Sigmoid colon (tissue), 6 donors: ENCODE measurements at regions not wholly inside any gene's neighbourhood (a gene's known extent, or its start where the extent isn't known, plus 50 kb on each side); places are given as distances from the start of the nearest gene placed in this dataset.

Source experiments
- DNase-seq: peaks from one replicate; pipeline ENCODE4 v3.0.0-alpha.2; 2019
- H3K27ac ChIP-seq, 4 donors: fragments of 200-600 bp; sonication (generic); one replicate each; pipeline ENCODE4 v1.5.1; 2016 to 2019; ENCODE audit warnings: mild to moderate bottlenecking in 1 of 4
- H3K27me3 ChIP-seq, 3 donors: fragments of 200-600 bp; sonication (generic); one replicate each; pipeline ENCODE4 v1.5.1; 2019; ENCODE audit warnings: mild to moderate bottlenecking in 1 of 3
- H3K36me3 ChIP-seq, 4 donors: fragments of 200-600 bp; sonication (generic); one replicate each; pipeline ENCODE4 v1.5.1; 2016 to 2019
- H3K4me1 ChIP-seq, 4 donors: fragments of 200-600 bp; sonication (generic); one replicate each; pipeline ENCODE4 v1.5.1; 2017 to 2019
- H3K4me3 ChIP-seq, 4 donors: fragments of 200-600 bp; sonication (generic); one replicate each; pipeline ENCODE4 v1.5.1; 2017 to 2019; ENCODE audit warnings: mild to moderate bottlenecking in 2 of 4, moderate library complexity in 1 of 4
- H3K9me3 ChIP-seq, 4 donors: fragments of 200-600 bp in 3 of 4; sonication (generic) in 3 of 4; one replicate each; pipeline versions ENCODE4 v1.5.1 to v1.6.1; 2013 to 2019
- CTCF ChIP-seq, 4 experiments: fragments of 450-650 bp in 3 of 4; fragments of 200-600 bp in 1 of 4; IDR thresholded peaks; one replicate each; pipeline ENCODE4 v1.5.1; 2016 to 2019; ENCODE audit warnings: antibody characterized with exemption in 4 of 4, mild to moderate bottlenecking in 3 of 4, moderate library complexity in 2 of 4
- EP300 ChIP-seq, 4 donors: sonication (generic); formaldehyde crosslinking; IDR thresholded peaks; one replicate each; pipeline ENCODE4 v1.6.1; 2017; ENCODE audit warnings: antibody characterized with exemption in 4 of 4
- POLR2A ChIP-seq, 2 donors: fragments of 450-650 bp; IDR thresholded peaks; one replicate each; pipeline ENCODE4 v1.6.1; 2016; ENCODE audit warnings: antibody characterized with exemption in 2 of 2, mild to moderate bottlenecking in 2 of 2, moderate library complexity in 2 of 2
- POLR2AphosphoS5 ChIP-seq, 4 donors: sonication (generic); formaldehyde crosslinking; IDR thresholded peaks; one replicate each; pipeline ENCODE4 v1.6.1; 2017; ENCODE audit warnings: antibody characterized with exemption in 4 of 4
- WGBS, 2 donors: extraction: QIAGEN DNeasy Blood & Tissue Kit; methylation state at CpG; one replicate each; pipeline ENCODE4 v1.1.7; 2013; 5-methylcytosine and 5-hydroxymethylcytosine counted together
- intact Hi-C: fragments of 100-400 bp; cut with DNase I; formaldehyde crosslinking; loops from one replicate; pipeline ENCODE4 v1.15.1; 2023
- donor health status: healthy with polysubstance abuse.
- donor health status: healthy.

GRCh38 chr4:187541666-187542065 is 453.9 kb upstream of the ZFP42 start:
- DNase-seq = no peak
- TF ChIP-seq EP300 (IDR thresholded peaks at IDR 0.05) (no peak), CTCF (IDR thresholded peaks at IDR 0.05) (no peak), POLR2AphosphoS5 (IDR thresholded peaks at IDR 0.05) (no peak), POLR2A (IDR thresholded peaks at IDR 0.05) (no peak)
- no peak overlapping the region for H3K4me3 ChIP-seq
- H3K4me1 ChIP-seq = no peaks in the 10 kb centered on the region
- H3K27ac ChIP-seq = no peak overlapping the region
- H3K27me3 ChIP-seq = no peaks in the 10 kb centered on the region
- no peaks in the 10 kb centered on the region for H3K9me3 ChIP-seq
- intact Hi-C loops = no loop called here
- no peaks in the 10 kb centered on the region for H3K36me3 ChIP-seq
- 69 to 82% methylated on average over 6 of the region's 6 CpGs for WGBS, 2 donors

- Histone ChIP-seq H3K4me1 (no peaks in the 10 kb centered on the region), H3K4me3 (no peak overlapping the region), H3K27me3 (no peaks in the 10 kb centered on the region), H3K27ac (no peak overlapping the region), H3K9me3 (no peaks in the 10 kb centered on the region), H3K36me3 (no peaks in the 10 kb centered on the region)
- intact Hi-C loops = no loop called here
- 67 to 79% methylated on average over 4 of the region's 4 CpGs for WGBS, 2 donors
- TF ChIP-seq CTCF (IDR thresholded peaks at IDR 0.05) = no peak
- DNase-seq = no peak
Measured at GRCh38 chr4:187544461-187545053, 451.0 kb upstream of the ZFP42 start.

GRCh38 chr4:187547316-187547715 is 448.3 kb upstream of the ZFP42 start:
- H3K9me3 ChIP-seq = no peaks in the 10 kb centered on the region
- intact Hi-C loops = no loop called here
- no peaks in the 10 kb centered on the region for H3K36me3 ChIP-seq
- no peak for TF ChIP-seq EP300 (IDR thresholded peaks at IDR 0.05)
- no peak for TF ChIP-seq POLR2A (IDR thresholded peaks at IDR 0.05)
- TF ChIP-seq POLR2AphosphoS5 (IDR thresholded peaks at IDR 0.05) = no peak
- no peak for TF ChIP-seq CTCF (IDR thresholded peaks at IDR 0.05)
- H3K27ac ChIP-seq = no peak overlapping the region
- H3K4me1 ChIP-seq = no peaks in the 10 kb centered on the region
- DNase-seq = no peak
- no peaks in the 10 kb centered on the region for H3K27me3 ChIP-seq
- 20 to 57% methylated on average over 5 of the region's 5 CpGs for WGBS, 2 donors
- no peak overlapping the region for H3K4me3 ChIP-seq

GRCh38 chr4:187550256-187550950 is 445.2 kb upstream of the ZFP42 start:
- H3K27me3 ChIP-seq = no peaks in the 10 kb centered on the region
- DNase-seq = no peak
- no peaks in the 10 kb centered on the region for H3K36me3 ChIP-seq
- H3K9me3 ChIP-seq = no peaks in the 10 kb centered on the region
- H3K4me3 ChIP-seq = no peak overlapping the region
- no peaks in the 10 kb centered on the region for H3K4me1 ChIP-seq
- H3K27ac ChIP-seq = no peak overlapping the region
- no peak for TF ChIP-seq EP300 (IDR thresholded peaks at IDR 0.05)
- TF ChIP-seq POLR2AphosphoS5 (IDR thresholded peaks at IDR 0.05) = no peak
- TF ChIP-seq CTCF (IDR thresholded peaks at IDR 0.05) = no peak
- no peak for TF ChIP-seq POLR2A (IDR thresholded peaks at IDR 0.05)
- 79 to 84% methylated on average over 5 of the region's 5 CpGs for WGBS, 2 donors
- intact Hi-C loops = no loop called here

GRCh38 chr4:187552781-187553180 is 442.8 kb upstream of the ZFP42 start:
- 72 to 84% methylated on average over 4 of the region's 4 CpGs for WGBS, 2 donors
- no peaks in the 10 kb centered on the region for H3K9me3 ChIP-seq
- H3K4me1 ChIP-seq = no peaks in the 10 kb centered on the region
- no peaks in the 10 kb centered on the region for H3K27me3 ChIP-seq
- no peak for DNase-seq
- H3K36me3 ChIP-seq = no peaks in the 10 kb centered on the region
- no peak overlapping the region for H3K4me3 ChIP-seq
- no peak overlapping the region for H3K27ac ChIP-seq
- intact Hi-C loops = no loop called here
- TF ChIP-seq EP300 (IDR thresholded peaks at IDR 0.05) (no peak), POLR2AphosphoS5 (IDR thresholded peaks at IDR 0.05) (no peak), CTCF (IDR thresholded peaks at IDR 0.05) (no peak)
